HepG2 (cell line): ENCODE measurements at regions not wholly inside any gene's neighbourhood (a gene's known extent, or its start where the extent isn't known, plus 50 kb on each side); places are given as distances from the start of the nearest gene placed in this dataset.

Source experiments
- ARNT2 ChIP-seq: sonication (generic); formaldehyde crosslinking; IDR thresholded peaks from 2 replicates; pipeline ENCODE4 v1.8.0; 2022; ENCODE audit warnings: mild to moderate bottlenecking, low read depth, missing genetic modification reagents, moderate library complexity
- ASH2L ChIP-seq: fragments of 300-600, 200-600 bp; sonication (generic); IDR thresholded peaks from 2 replicates; pipeline ENCODE4 v1.7.0; 2017; ENCODE audit warnings: low read depth, mild to moderate bottlenecking, moderate library complexity, mixed read lengths, low read length; ENCODE audit not compliant: insufficient read length
- ATF3 ChIP-seq: sonication (generic); formaldehyde crosslinking; IDR thresholded peaks from 2 replicates; pipeline ENCODE4 v1.4.0; 2020; ENCODE audit warnings: missing genetic modification reagents
- CEBPG ChIP-seq: IDR thresholded peaks from 2 replicates; pipeline ENCODE4 v1.6.1; 2016
- DPF2 ChIP-seq: sonication (generic); formaldehyde crosslinking; IDR thresholded peaks from 2 replicates; pipeline ENCODE4 v1.4.0; 2020; ENCODE audit warnings: mild to moderate bottlenecking, low read depth, missing genetic modification reagents, borderline replicate concordance
- FOXA1 ChIP-seq, 2 experiments: fragments of 450-650 bp in 1 of 2; sonication (generic) in 1 of 2; formaldehyde crosslinking in 1 of 2; IDR thresholded peaks; 2 replicates each; pipeline versions ENCODE4 v1.4.0 to v1.6.1; 2016 to 2020; ENCODE audit warnings: missing genetic modification reagents in 1 of 2
- HNF4G ChIP-seq, 2 experiments: sonication (generic) in 1 of 2; formaldehyde crosslinking in 1 of 2; IDR thresholded peaks; 2 replicates each; pipeline versions ENCODE4 v1.4.0 to v1.6.1; 2011 to 2020; ENCODE audit warnings: borderline replicate concordance in 2 of 2, low read depth in 2 of 2, mild to moderate bottlenecking in 2 of 2, low read length in 1 of 2, missing genetic modification reagents in 1 of 2, moderate library complexity in 1 of 2
- HNRNPK ChIP-seq: fragments of 200-400 bp; formaldehyde crosslinking; IDR thresholded peaks from 2 replicates; pipeline ENCODE4 v1.6.1; 2018; ENCODE audit warnings: low read length, low read depth, moderate library complexity, mild to moderate bottlenecking; ENCODE audit not compliant: poor library complexity, severe bottlenecking
- HOXA5 ChIP-seq: sonication (generic); formaldehyde crosslinking; IDR thresholded peaks from 2 replicates; pipeline ENCODE4 v1.4.0; 2020; ENCODE audit warnings: missing genetic modification reagents
- MED13 ChIP-seq: sonication (generic); formaldehyde crosslinking; IDR thresholded peaks from 2 replicates; pipeline ENCODE4 v1.5.0; 2020; ENCODE audit warnings: missing genetic modification reagents
- NR2C2 ChIP-seq: sonication (generic); formaldehyde crosslinking; IDR thresholded peaks from 2 replicates; pipeline ENCODE4 v1.4.0; 2020; ENCODE audit warnings: missing genetic modification reagents, mild to moderate bottlenecking, moderate library complexity, borderline replicate concordance
- SALL1 ChIP-seq: sonication (generic); formaldehyde crosslinking; IDR thresholded peaks from 2 replicates; pipeline ENCODE4 v1.8.0; 2022; ENCODE audit warnings: mild to moderate bottlenecking, missing genetic modification reagents
- SUZ12 ChIP-seq: fragments of 150-350 bp; IDR thresholded peaks from 2 replicates; pipeline ENCODE4 v1.6.1; 2014; ENCODE audit warnings: low read depth, low read length
- TIGD3 ChIP-seq: sonication (generic); formaldehyde crosslinking; IDR thresholded peaks from 2 replicates; pipeline ENCODE4 v1.5.1; 2020; ENCODE audit warnings: mild to moderate bottlenecking, missing genetic modification reagents, borderline replicate concordance
- ZBTB1 ChIP-seq: sonication (generic); formaldehyde crosslinking; IDR thresholded peaks from 2 replicates; pipeline ENCODE4 v1.4.0; 2020; ENCODE audit warnings: missing genetic modification reagents, borderline replicate concordance
- ZBTB20 ChIP-seq: sonication (generic); formaldehyde crosslinking; IDR thresholded peaks from 2 replicates; pipeline ENCODE4 v1.8.1; 2023; ENCODE audit warnings: missing genetic modification reagents, low read depth, mild to moderate bottlenecking, borderline replicate concordance
- ZNF121 ChIP-seq: sonication (generic); formaldehyde crosslinking; IDR thresholded peaks from 2 replicates; pipeline ENCODE4 v1.5.0; 2020; ENCODE audit warnings: mild to moderate bottlenecking, missing genetic modification reagents
- ZNF124 ChIP-seq: sonication (generic); formaldehyde crosslinking; IDR thresholded peaks from 2 replicates; pipeline ENCODE4 v1.4.0; 2020; ENCODE audit warnings: missing genetic modification reagents
- ZNF350 ChIP-seq: sonication (generic); formaldehyde crosslinking; IDR thresholded peaks from 2 replicates; pipeline ENCODE4 v1.4.0; 2020; ENCODE audit warnings: mild to moderate bottlenecking, low read depth, missing genetic modification reagents, borderline replicate concordance
- ZNF44 ChIP-seq: sonication (generic); formaldehyde crosslinking; IDR thresholded peaks from 2 replicates; pipeline ENCODE4 v1.5.1; 2020; ENCODE audit warnings: mild to moderate bottlenecking, missing genetic modification reagents
- ZNF552 ChIP-seq: sonication (generic); formaldehyde crosslinking; IDR thresholded peaks from 2 replicates; pipeline ENCODE4 v1.9.0; 2022; ENCODE audit warnings: missing genetic modification reagents, mild to moderate bottlenecking, borderline replicate concordance
- ZNF788 ChIP-seq: sonication (generic); formaldehyde crosslinking; IDR thresholded peaks from 2 replicates; pipeline ENCODE4 v1.5.0; 2020; ENCODE audit warnings: mild to moderate bottlenecking, missing genetic modification reagents, borderline replicate concordance
- TF ChIP-seq, protein P1 (sequence below): sonication (generic); formaldehyde crosslinking; conservative IDR thresholded peaks from 2 replicates; pipeline ENCODE4 v1.4.0; 2020; ENCODE audit warnings: mild to moderate bottlenecking, missing genetic modification reagents, moderate library complexity
- TF ChIP-seq, protein P2 (sequence below): sonication (generic); formaldehyde crosslinking; IDR thresholded peaks from 2 replicates; pipeline ENCODE4 v1.8.1; 2023; ENCODE audit warnings: mild to moderate bottlenecking, moderate library complexity, missing genetic modification reagents

DNA sequence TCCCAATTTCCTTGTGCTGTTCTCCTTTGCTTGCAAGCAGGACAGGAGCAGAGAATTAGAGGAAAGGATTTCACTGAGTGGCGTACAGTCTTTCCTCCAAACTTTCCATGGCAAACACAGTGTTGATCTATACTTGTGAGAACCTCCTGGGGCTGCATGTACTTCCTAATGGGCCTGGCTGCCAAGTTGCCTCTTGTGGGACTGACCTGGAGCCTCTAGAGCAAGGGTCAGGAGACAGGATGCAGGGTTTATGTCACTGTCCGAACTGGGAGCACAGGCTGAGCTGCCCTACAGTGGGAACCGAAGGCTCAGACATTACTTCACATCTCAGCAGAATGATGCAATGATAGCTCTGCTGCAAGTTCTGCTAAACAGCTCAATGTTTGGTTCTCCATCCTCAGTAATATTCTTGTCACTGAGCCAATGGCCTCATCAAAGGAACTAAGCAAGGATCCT lies 102.3 kb downstream of the ENC1 start (continued):
- TF ChIP-seq ZNF350 (CRISPR knock-in tag) (peak; percentile 74; the same call in 1 of the 2 replicates), ZNF124 (0 out of 2 replicates have a peak, but pooled peaks have one; percentile 47), TIGD3 (CRISPR knock-in tag) (no peak), ASH2L (peak; percentile 41), ARNT2 (peak; percentile 83), HOXA5 (CRISPR knock-in tag) (no peak), MED13 (no peak), ZNF121 (0 out of 2 replicates have a peak, but pooled peaks have one; percentile 41), ZNF44 (no peak), SALL1 (peak; percentile 98), ATF3 (CRISPR knock-in tag) (peak; percentile 96), NR2C2 (peak; percentile 87), DPF2 (CRISPR knock-in tag) (peak; percentile 67; the same call in 1 of the 2 replicates), ZBTB1 (no peak), CEBPG (CRISPR knock-in tag) (peak; percentile 100), ZNF552 (CRISPR knock-in tag) (no peak), SUZ12 (no peak), HNF4G (IDR thresholded peaks at IDR 0.05; ENCODE audit: borderline replicate concordance, low read depth, low read length) (peak; percentile 83), HNF4G (CRISPR knock-in tag; IDR thresholded peaks at IDR 0.05; ENCODE audit: borderline replicate concordance, low read depth) (peak; percentile 87), FOXA1 (IDR thresholded peaks at IDR 0.05) (no peak), FOXA1 (CRISPR knock-in tag; IDR thresholded peaks at IDR 0.05) (0 out of 2 replicates have a peak, but pooled peaks have one; percentile 30), ZBTB20 (CRISPR knock-in tag) (peak; percentile 57; the same call in 1 of the 2 replicates), HNRNPK (no peak), ZNF788 (peak; percentile 85; the same call in 1 of the 2 replicates)
- TF ChIP-seq, protein P1, sequence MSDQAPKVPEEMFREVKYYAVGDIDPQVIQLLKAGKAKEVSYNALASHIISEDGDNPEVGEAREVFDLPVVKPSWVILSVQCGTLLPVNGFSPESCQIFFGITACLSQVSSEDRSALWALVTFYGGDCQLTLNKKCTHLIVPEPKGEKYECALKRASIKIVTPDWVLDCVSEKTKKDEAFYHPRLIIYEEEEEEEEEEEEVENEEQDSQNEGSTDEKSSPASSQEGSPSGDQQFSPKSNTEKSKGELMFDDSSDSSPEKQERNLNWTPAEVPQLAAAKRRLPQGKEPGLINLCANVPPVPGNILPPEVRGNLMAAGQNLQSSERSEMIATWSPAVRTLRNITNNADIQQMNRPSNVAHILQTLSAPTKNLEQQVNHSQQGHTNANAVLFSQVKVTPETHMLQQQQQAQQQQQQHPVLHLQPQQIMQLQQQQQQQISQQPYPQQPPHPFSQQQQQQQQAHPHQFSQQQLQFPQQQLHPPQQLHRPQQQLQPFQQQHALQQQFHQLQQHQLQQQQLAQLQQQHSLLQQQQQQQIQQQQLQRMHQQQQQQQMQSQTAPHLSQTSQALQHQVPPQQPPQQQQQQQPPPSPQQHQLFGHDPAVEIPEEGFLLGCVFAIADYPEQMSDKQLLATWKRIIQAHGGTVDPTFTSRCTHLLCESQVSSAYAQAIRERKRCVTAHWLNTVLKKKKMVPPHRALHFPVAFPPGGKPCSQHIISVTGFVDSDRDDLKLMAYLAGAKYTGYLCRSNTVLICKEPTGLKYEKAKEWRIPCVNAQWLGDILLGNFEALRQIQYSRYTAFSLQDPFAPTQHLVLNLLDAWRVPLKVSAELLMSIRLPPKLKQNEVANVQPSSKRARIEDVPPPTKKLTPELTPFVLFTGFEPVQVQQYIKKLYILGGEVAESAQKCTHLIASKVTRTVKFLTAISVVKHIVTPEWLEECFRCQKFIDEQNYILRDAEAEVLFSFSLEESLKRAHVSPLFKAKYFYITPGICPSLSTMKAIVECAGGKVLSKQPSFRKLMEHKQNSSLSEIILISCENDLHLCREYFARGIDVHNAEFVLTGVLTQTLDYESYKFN (CRISPR knock-in tag) = peak; percentile 85
- TF ChIP-seq, protein P2, sequence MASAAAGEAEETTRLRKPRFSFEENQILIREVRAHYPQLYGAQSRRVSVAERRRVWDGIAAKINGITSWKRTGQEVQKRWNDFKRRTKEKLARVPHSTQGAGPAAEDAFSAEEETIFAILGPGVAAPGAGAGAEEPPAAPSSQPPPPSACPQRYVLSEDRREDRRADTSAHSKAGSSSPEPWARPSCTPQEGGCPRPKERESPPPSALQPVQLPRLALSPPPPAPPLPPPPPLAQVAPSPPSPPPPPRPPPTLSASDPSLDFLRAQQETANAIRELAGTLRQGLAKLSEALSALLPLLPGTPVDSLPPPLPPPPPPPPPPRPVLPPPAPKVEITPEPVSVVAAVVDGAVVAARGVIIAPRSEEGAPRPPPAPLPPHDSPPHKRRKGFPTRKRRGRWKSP = peak; percentile 39; the same call in 1 of the 2 replicates
